GM18520 (cell line): ENCODE measurements at regions not wholly inside any gene's neighbourhood (a gene's known extent, or its start where the extent isn't known, plus 50 kb on each side); places are given as distances from the start of the nearest gene placed in this dataset.

Experiments
- ATAC-seq: cut with Tn5 transposase; IDR thresholded peaks from one replicate; pipeline ENCODE4 v1.9.1; 2021; ENCODE audit not compliant: unreplicated experiment

DNA sequence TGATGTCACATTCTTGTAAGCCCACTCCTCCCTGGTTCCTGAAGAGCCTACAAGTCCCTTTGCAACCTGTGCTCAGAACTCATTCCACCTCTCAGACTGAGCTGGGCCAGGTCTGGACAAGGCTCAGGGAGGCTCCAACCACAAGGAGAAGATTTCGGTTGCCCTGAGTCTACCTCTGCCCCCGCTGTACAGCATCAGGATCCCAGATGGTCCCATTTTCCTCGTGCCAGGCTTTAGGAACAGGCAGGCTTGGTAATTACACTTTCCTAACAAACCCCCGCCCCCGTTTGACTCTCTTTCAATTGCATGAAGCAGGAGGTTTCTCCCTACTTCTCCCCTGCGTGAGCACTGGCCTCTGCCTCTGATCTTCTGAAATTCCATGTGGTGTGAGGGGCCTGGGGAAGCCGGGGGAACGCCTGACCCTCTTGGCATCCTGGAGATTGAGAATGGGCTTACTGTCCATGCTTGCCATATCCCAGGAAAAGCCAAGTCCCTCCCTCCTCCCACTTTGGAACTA, 86.9 kb upstream of the CTNNA1 start:
- no peak for ATAC-seq

DNA sequence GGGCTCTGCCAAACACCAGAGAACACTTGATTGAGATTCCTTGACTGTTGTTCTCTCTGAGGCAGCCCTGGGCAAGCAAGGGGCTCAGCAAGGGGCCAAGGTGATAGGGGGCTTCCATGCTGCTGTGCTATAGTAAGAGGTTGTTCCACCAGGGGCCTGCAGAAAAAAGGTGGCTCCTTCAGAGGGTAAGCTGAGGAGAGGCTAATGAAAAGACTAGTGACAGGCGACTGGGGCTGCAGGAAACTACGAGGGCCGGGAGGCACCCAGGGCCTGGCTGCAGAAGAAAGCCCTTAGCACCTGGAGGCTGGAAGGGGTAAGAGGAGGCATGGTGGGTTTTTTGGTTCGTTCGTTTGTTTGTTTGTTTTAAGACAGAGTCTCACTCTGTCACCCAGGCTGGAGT, 88.0 kb upstream of the CTNNA1 start:
- no peak for ATAC-seq

GRCh38 chr5:138664276-138664943, 88.8 kb upstream of the CTNNA1 start:
- no peak for ATAC-seq

GRCh38 chr5:138663561-138663960, 88.4 kb upstream of the HSPA9 start:
- ATAC-seq = no peak

GRCh38 chr5:138663009-138663408, 87.8 kb upstream of the HSPA9 start:
- no peak for ATAC-seq

DNA sequence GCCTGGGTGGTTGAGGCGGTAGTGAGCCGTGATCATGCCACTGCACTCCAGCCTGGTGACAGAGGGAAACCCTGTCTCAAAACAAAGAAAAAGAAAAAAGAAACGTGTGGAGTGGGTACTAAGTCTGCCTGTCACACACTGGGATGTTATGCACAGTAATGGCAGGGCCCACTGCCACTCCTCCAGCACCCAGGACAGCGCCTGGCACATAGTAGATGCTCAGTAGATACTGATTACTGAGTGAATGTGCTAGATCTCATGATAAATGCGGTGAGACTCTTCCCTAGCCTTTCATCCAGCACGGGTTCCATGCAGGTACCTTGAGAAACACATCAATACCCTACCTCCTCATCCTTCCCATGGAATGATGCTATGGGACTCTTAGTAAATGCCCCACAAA, 87.4 kb upstream of the HSPA9 start:
- no peak for ATAC-seq

- no peak for ATAC-seq
These were observed 86.8 kb upstream of the HSPA9 start for GRCh38 chr5:138661991-138662434.

DNA sequence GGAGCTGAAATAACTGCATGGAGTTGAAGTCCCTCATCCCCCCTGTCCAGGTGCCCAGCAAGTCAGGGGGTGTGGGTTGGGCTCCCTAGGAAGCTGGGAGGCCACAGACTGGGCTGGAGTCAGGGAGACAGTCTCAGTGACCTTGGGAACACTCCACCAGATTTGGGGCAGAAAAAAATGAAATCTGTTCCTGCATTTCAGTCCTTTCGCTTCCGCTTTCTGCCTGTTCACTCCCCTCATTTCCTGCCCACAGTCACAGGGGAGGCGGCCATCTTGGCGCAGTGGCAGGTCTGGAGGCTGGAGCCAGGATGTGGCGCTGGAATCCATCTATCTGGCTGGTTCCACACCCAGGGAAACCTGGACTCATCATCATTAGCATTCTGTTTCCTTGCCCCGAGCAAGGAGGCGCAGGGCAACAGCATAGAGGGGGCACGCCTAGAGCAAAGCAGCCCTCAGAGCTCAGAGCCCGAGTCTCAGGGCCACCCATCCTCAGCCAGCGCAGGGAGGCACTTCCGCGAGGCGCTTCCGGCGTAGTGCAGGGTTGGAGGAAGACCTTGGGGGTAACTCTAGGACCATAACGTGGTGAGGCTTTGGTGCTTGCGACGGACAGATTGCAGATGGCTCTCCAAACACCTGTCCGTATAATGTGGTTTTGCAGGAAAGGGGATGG, 86.2 kb upstream of the HSPA9 start:
- ATAC-seq = no peak

- no peak for ATAC-seq
These were observed 84.9 kb upstream of the HSPA9 start for GRCh38 chr5:138660051-138660572.

DNA sequence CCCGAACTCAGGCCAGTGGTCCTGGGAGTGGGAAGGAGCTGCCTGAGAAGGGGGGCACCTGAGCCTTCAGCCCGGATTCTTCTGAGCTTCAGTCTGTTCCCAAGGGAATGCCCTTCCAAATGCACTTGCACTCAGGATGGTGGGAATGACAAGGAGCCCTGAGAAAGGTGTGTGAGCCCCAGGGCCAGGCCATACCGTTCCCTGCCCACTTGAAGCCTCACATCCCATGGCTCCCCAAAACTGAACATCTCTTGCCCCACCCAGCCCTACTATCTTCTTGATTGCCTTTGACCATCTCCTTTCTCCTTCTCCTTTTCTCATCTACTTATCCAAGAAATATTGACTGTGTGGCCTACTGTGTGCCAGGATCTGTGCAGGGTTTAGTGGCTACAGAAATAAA, 84.4 kb upstream of the HSPA9 start:
- ATAC-seq = no peak

GRCh38 chr5:138659121-138659520, 83.9 kb upstream of the HSPA9 start:
- no peak for ATAC-seq

GRCh38 chr5:138658676-138659075, 83.5 kb upstream of the HSPA9 start:
- ATAC-seq = no peak

DNA sequence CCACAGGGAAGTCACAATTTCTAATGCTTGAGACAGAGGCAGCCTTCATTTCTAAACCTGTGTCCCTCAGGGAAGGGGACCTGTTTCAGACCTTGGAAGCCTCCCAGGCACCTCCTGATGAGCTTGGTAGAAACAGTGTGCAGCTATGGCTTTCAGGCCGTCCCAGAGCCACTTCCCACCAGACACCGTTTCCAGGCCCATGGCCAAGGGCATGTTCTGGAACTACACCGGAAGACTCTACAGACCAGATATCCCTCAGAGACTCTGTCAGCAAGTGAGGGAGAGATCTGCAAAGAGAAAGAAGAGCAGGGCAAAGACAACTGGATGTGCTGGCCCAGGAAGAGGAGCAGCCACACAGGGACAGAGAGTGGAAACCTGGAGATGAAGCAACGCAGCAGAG, 82.2 kb upstream of the HSPA9 start:
- ATAC-seq = no peak

DNA sequence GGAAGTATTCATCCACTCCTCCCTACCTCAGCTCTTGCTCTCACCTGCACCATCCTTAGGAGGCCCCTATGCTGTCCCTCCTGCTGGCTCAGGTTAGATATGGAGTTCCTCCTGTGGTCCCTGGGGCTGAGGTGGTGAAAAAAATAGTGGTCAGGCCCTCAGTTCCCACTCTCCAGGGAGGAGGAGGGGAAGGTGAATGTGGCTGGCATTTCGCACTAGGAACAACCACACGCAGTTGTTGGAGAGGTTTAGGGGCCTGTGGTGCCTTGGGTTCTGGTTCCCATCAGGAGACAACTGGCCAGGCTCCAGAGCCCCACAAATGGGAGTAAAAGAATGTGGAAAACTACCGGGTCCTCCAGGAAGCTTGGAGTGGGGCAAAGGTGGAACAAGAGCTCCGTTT, 81.7 kb upstream of the HSPA9 start:
- no peak for ATAC-seq

GRCh38 chr5:138655530-138656190, 80.5 kb upstream of the HSPA9 start:
- ATAC-seq = no peak

DNA sequence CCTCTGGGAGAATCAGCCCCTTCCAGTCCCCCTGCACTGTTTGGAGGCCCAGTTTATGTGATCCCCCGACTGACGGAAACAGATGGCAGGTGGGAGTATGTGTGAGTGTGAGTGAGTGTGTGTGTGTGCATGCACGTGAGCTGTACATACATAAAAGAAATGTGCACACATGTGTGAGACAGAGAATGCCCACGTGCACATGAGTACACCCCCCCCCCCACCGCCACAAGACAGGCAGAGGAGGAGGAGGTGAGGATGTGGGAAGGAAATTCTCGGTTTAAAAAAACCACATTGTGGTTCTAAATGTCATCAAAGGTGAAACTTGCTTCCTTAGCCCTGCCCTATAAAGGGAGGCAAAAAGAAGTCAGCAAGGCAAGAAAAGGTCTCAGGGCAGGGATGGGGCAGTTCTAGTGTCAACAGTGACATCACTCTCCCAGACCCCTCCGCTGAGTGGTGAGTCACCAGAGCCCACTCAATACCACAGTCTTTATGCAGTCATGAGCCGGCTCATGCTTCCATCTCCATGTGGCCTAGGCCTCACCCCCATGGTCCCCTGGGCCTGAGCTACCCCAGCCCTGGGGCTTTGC, 79.2 kb upstream of the HSPA9 start:
- peak; percentile 54 for ATAC-seq

DNA sequence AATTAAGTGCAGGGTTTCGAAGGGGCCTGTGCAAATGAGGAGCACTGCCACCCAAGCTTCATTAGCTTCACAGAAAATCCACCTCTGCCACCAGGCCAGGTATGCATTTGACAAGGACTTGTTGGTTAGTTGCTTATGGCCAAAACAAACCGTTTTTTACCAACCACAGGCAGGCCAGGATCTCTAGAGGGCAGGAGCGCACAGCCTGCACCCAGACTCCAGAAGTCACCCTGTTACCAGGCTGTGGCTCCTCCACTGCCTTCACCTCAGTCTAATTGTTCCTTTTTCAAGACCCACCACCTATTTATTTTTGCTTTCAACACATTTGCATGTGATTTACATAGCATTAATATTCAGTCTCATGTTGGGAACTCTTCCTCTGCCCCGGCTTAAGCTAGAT, 78.3 kb upstream of the HSPA9 start:
- no peak for ATAC-seq

DNA sequence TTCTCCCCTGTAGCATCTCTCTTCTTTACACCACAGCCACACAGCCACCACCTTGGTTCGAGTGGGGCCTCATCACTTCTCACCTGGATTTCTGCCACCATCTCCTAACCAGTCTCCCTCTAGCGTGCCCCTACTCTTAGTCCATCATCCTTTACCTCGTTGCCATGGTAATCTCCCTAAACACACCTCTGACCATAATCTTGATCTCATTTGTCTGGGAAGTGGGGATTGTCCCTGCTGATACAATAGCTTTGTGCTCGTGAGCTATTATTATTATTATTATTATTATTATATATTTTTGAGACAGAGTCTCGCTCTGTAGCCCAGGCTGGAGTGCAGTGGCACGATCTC, 76.5 kb upstream of the HSPA9 start:
- ATAC-seq = no peak

DNA sequence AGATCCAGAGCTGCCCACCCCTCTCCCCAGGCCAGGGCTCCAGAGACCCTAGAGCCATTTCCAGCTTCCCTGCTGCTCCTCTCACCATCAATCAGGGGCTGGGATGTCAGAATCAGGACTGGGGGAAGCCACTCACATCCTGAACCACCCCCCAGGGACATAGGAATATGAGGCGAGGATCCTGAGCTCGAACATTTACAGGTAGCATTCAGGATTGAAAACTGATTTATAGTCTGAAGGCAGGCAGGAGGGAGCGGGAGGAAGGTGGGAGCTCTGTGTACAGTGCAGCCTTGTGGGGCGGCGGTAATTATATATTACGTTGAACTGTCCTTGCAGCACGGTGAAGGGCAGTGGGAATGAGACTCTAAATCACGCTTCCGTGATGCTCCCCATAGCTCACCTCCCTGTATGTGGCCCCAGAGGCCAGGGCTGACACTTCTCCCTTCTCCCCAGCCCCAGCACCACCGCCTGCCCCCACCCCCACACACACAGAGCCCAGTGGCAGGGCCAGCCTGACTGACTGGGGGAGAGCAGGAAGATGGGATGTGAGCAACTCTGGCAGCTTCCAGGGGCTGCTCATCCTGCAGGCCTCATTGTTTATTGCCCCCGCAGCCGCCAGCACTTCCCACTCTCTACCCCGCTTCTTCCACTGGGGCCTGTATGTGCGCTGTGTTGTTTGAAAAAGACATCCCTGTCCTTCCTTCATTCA, 76.0 kb upstream of the HSPA9 start:
- no peak for ATAC-seq

- no peak for ATAC-seq
These were observed 75.0 kb upstream of the HSPA9 start for GRCh38 chr5:138650196-138650595.

DNA sequence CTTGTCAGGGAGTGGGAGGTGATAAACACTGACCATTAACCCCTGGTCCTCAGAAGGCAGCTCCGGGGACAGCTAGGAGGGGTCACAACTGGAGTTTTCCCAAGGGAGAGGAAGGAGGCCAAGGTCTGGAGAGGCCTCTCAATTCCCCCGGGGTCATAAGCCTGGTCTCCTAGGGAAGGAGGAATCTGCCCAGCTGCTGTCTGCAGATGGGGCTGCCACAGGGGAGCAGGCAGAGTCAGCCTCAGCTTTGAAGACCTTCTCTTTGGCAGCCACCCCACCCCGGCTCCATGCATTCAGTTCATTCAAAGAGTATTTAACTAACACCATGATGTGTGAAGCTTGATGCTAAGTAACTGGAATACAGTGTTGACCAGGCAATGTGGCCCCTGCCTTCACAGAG, 74.6 kb upstream of the HSPA9 start:
- ATAC-seq = no peak
